ENCODE measurements at regions not wholly inside any gene's neighbourhood (a gene's known extent, or its start where the extent isn't known, plus 50 kb on each side); places are given as distances from the start of the nearest gene placed in this dataset.
"Not testable (repeated sequence)": the region's sequence is repeated elsewhere in the genome, so short reads cannot be mapped to it uniquely, and the experiment has no call there.

DNA sequence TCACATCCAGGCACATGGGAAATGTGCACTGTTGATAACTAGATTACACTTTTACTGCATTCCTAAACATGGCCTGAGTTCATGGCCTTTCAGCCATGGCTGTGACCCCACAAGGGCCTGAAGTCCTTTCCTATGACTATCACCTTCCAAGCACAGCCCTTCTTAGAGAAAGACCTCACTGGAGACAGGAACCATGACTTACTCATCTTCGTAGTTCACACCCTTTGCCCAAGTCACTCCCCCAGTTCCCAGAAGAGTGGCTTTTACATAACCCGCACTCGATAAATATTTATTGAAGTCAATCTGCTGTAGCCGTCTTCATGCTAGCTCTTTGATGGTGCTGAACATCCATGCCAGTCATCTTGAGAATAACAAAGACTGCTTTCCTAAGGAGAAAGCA lies 632.5 kb upstream of the NRP1 start:
- Histone ChIP-seq H3K36me3 (no peaks in the 10 kb centered on the region), H3K4me1 (no peaks in the 10 kb centered on the region), H3K27me3 (no peaks in the 10 kb centered on the region), H3K4me3 (no peak overlapping the region), H3K27ac (no peak overlapping the region), H3K9me3 (no peaks in the 10 kb centered on the region)
- no peak for DNase-seq
- TF ChIP-seq, protein P1, sequence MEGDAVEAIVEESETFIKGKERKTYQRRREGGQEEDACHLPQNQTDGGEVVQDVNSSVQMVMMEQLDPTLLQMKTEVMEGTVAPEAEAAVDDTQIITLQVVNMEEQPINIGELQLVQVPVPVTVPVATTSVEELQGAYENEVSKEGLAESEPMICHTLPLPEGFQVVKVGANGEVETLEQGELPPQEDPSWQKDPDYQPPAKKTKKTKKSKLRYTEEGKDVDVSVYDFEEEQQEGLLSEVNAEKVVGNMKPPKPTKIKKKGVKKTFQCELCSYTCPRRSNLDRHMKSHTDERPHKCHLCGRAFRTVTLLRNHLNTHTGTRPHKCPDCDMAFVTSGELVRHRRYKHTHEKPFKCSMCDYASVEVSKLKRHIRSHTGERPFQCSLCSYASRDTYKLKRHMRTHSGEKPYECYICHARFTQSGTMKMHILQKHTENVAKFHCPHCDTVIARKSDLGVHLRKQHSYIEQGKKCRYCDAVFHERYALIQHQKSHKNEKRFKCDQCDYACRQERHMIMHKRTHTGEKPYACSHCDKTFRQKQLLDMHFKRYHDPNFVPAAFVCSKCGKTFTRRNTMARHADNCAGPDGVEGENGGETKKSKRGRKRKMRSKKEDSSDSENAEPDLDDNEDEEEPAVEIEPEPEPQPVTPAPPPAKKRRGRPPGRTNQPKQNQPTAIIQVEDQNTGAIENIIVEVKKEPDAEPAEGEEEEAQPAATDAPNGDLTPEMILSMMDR (IDR thresholded peaks at IDR 0.05): no peak
- TF ChIP-seq POLR2A (IDR thresholded peaks at IDR 0.05): no peak
- intact Hi-C loops (cut with DNase I; ENCODE audit: low total_unique reads): no loop called here

DNA sequence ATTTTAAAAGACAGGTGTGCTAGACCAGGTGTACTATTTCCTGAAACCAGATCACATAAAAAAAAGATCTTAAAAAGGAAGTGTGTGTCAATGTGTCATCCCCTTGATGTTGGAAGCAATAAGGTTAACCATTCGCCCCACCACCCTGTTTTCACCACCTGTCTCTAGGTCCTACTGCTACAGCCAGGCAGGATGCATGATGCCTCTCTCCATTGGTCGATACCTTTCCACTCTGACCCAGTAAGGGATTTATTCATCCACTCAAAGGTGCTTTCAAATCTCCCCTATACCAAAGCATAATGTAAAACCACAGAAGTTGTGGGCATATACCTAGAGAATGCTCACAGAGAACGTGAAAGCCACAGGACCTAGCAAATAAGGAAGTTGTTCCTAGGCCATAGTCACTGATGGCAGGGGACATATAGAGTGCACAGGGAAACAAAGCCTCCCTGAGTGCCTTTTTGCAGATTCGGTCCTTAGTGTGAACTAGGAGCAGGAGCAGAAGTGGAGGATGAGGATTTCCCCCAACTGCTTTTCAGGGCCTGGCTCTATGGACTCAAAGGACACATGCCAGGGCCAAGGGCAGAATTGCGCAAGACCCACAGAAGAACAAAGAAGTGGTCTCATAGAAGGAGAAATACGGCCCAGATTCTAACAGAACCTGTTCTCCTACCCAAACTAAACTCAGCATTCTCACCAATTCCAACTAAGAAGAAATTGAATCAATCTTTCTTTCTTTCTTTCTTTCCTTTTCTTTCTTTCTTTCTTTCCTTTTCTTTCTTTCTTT lies 631.5 kb upstream of the NRP1 start:
- no peaks in the 10 kb centered on the region for H3K9me3 ChIP-seq
- no peaks in the 10 kb centered on the region for H3K27me3 ChIP-seq
- no peaks in the 10 kb centered on the region for H3K36me3 ChIP-seq
- H3K27ac ChIP-seq: no peak overlapping the region
- intact Hi-C loops (cut with DNase I; ENCODE audit: low total_unique reads): no loop called here
- H3K4me1 ChIP-seq: no peaks in the 10 kb centered on the region
- DNase-seq: no peak
- no peak for TF ChIP-seq POLR2A (IDR thresholded peaks at IDR 0.05)
- TF ChIP-seq, protein P1 (IDR thresholded peaks at IDR 0.05): no peak
- no peak overlapping the region for H3K4me3 ChIP-seq

DNA sequence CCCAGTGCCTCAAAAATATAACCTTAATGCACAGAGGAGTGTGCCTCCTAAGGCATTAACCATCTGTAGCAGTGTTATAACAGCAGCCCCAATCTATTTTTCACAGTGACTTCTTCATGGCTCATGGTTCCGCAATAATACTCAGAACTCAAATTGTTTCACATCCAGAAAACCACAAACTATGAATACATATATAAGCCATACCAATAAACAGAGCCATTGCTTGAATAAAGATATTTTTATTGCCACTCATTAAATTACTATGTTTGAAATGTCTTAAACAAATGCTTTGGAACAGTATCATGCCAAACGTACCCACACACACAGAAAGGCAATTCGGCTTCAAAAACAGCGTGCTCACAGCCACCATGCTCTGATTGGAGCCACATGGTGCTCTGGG lies 629.3 kb upstream of the NRP1 start:
- Histone ChIP-seq H3K27me3 (no peaks in the 10 kb centered on the region), H3K9me3 (no peaks in the 10 kb centered on the region), H3K4me1 (no peaks in the 10 kb centered on the region), H3K4me3 (no peak overlapping the region), H3K36me3 (no peaks in the 10 kb centered on the region), H3K27ac (no peak overlapping the region)
- TF ChIP-seq POLR2A (IDR thresholded peaks at IDR 0.05): no peak
- TF ChIP-seq, protein P1 (IDR thresholded peaks at IDR 0.05): no peak
- DNase-seq: no peak
- intact Hi-C loops (cut with DNase I; ENCODE audit: low total_unique reads): no loop called here

DNA sequence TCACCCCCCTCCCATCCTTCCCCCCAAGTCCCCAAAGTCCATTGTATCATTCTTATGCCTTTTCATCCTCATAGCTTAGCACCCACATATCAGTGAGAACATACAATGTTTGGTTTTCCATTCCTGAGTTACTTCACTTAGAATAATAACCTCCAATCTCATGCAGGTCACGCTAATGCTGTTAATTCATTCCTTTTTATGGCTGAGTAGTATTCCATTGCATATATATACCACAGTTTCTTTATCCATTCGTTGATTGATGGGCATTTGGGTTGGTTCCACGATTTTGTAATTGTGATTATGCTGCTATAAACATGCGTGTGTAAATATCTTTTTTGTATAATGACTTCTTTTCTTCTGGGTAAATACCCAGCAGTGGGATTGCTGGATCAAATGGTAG lies 621.9 kb upstream of the NRP1 start:
- H3K4me1 ChIP-seq; DNase-seq; H3K36me3 ChIP-seq; H3K9me3 ChIP-seq; H3K27ac ChIP-seq; H3K27me3 ChIP-seq; intact Hi-C loops (cut with DNase I; ENCODE audit: low total_unique reads); H3K4me3 ChIP-seq: not testable (repeated sequence)

DNA sequence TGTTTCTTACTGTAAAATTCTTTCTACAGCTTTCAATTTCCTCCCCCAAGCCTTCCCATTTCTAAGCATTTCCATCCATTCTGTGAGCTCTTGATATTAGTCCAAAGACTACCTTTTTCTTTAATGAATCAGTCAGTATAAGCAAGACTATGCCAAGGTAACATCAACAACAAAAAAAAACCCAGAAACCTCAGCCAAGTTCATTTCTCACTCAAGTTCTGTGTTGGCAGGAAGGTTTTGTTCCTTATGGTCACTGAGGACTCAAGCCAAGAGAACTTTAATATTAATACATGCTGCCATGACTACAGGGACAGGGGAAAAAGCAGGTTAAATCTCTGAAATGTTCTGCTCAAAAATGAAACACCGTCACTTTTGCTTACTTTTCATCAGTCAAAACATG lies 621.2 kb upstream of the NRP1 start:
- intact Hi-C loops (cut with DNase I; ENCODE audit: low total_unique reads): no loop called here
- no peak for DNase-seq
- Histone ChIP-seq H3K4me1 (no peaks in the 10 kb centered on the region), H3K4me3 (no peak overlapping the region), H3K36me3 (no peaks in the 10 kb centered on the region), H3K27me3 (no peaks in the 10 kb centered on the region), H3K27ac (no peak overlapping the region), H3K9me3 (no peaks in the 10 kb centered on the region)
- no peak for TF ChIP-seq POLR2A (IDR thresholded peaks at IDR 0.05)
- TF ChIP-seq, protein P1 (IDR thresholded peaks at IDR 0.05): no peak

Data from uterus (tissue), 3 donors.